Progenitor cell of endocrine pancreas (in vitro differentiated cells): ENCODE measurements at regions not wholly inside any gene's neighbourhood (a gene's known extent, or its start where the extent isn't known, plus 50 kb on each side); places are given as distances from the start of the nearest gene placed in this dataset.

Source experiments
- DNase-seq: peaks from one replicate; pipeline ENCODE4 v3.0.0; 2021; ENCODE audit warnings: low spot score; ENCODE audit not compliant: unreplicated experiment
- H3K27ac Mint-ChIP-seq: 2 replicates; pipeline ENCODE4 v1.8.0; 2021; ENCODE audit warnings: mild to moderate bottlenecking, moderate library complexity, mixed read lengths
- H3K27me3 Mint-ChIP-seq: 2 replicates; pipeline ENCODE4 v1.8.0; 2021; ENCODE audit warnings: mixed read lengths
- H3K36me3 Mint-ChIP-seq: 2 replicates; pipeline ENCODE4 v1.8.0; 2022; ENCODE audit warnings: mixed read lengths; ENCODE audit not compliant: insufficient read depth
- H3K4me1 Mint-ChIP-seq: 2 replicates; pipeline ENCODE4 v1.8.0; 2021; ENCODE audit warnings: low read depth, mixed read lengths
- H3K4me3 Mint-ChIP-seq: 2 replicates; pipeline ENCODE4 v1.8.0; 2021; ENCODE audit warnings: low read depth, mild to moderate bottlenecking, moderate library complexity, mixed read lengths
- H3K9me3 Mint-ChIP-seq: 2 replicates; pipeline ENCODE4 v1.8.0; 2021; ENCODE audit warnings: low read depth, mixed read lengths
- TF ChIP-seq, protein P1 (sequence below): fragments of 200-600 bp; sonication (generic); IDR thresholded peaks from one replicate; pipeline ENCODE4 v1.5.0; 2021; ENCODE audit warnings: antibody characterized with exemption, mild to moderate bottlenecking; ENCODE audit not compliant: unreplicated experiment

DNA sequence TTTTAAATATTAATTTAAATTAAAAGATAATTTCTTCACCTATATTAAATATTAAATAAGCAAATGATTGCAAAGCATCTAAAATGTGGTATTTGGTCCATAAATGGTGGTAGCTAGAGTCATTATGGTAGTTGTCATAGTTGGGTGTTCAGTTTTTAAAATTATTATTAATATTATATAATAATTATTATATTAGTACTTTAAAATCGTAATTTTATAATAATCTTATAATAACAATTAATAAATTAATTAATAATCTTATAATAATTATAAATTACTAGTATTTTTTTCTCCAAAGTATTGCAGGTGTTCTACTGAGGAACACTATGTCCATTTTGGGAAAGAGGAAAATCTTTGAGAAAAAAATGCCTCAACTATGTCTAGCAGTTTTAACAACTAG, 835.5 kb upstream of the GCFC2 start:
- Mint-ChIP-seq H3K4me1 (no peaks in the 10 kb centered on the region), H3K4me3 (no peak overlapping the region), H3K9me3 (no peaks in the 10 kb centered on the region), H3K27ac (no peak overlapping the region), H3K36me3 (no peaks in the 10 kb centered on the region), H3K27me3 (no peaks in the 10 kb centered on the region)
- DNase-seq: no peak
- TF ChIP-seq, protein P1, sequence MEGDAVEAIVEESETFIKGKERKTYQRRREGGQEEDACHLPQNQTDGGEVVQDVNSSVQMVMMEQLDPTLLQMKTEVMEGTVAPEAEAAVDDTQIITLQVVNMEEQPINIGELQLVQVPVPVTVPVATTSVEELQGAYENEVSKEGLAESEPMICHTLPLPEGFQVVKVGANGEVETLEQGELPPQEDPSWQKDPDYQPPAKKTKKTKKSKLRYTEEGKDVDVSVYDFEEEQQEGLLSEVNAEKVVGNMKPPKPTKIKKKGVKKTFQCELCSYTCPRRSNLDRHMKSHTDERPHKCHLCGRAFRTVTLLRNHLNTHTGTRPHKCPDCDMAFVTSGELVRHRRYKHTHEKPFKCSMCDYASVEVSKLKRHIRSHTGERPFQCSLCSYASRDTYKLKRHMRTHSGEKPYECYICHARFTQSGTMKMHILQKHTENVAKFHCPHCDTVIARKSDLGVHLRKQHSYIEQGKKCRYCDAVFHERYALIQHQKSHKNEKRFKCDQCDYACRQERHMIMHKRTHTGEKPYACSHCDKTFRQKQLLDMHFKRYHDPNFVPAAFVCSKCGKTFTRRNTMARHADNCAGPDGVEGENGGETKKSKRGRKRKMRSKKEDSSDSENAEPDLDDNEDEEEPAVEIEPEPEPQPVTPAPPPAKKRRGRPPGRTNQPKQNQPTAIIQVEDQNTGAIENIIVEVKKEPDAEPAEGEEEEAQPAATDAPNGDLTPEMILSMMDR: no peak

DNA sequence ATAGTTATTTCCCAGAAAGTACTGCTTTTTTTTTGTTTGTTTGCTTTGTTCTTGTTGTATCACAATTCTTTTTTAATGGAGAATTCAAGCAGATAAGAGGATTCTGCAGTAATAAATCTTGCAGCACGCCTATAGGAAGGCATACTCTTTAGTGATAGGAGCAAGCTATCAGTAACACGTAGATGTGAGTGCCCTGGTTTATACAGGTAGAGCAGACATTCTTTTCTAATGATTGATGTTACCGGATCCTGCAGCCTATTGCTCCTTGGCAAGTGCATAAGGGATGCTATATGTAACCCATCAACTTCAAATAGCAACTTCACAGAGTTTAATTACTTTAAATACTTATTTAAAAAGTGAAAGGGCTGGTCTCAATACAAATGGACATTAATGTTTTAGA, 834.2 kb upstream of the GCFC2 start:
- Mint-ChIP-seq H3K27me3 (no peaks in the 10 kb centered on the region), H3K36me3 (no peaks in the 10 kb centered on the region), H3K27ac (no peak overlapping the region), H3K4me1 (no peaks in the 10 kb centered on the region), H3K9me3 (no peaks in the 10 kb centered on the region), H3K4me3 (no peak overlapping the region)
- DNase-seq: no peak
- TF ChIP-seq, protein P1: no peak

DNA sequence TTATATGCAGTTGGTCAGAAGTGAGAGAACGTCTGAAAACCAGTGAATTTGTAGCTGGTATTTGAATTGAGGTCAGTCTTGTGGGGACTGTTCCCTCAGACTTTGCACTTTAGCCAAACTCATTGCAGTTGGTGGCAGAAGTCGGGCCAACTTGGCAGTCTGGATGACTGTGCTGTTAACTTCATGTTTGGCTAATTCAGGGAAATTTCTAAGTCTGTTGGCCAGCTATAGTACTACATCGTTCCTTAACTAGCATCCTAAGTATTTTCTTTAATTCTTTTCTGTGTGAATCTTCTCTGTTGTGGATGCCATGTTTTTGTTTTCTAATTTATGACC, 806.8 kb upstream of the GCFC2 start:
- Mint-ChIP-seq H3K9me3 (peaks cover 7% of the 10 kb centered on the region), H3K36me3 (no peaks in the 10 kb centered on the region)

DNA sequence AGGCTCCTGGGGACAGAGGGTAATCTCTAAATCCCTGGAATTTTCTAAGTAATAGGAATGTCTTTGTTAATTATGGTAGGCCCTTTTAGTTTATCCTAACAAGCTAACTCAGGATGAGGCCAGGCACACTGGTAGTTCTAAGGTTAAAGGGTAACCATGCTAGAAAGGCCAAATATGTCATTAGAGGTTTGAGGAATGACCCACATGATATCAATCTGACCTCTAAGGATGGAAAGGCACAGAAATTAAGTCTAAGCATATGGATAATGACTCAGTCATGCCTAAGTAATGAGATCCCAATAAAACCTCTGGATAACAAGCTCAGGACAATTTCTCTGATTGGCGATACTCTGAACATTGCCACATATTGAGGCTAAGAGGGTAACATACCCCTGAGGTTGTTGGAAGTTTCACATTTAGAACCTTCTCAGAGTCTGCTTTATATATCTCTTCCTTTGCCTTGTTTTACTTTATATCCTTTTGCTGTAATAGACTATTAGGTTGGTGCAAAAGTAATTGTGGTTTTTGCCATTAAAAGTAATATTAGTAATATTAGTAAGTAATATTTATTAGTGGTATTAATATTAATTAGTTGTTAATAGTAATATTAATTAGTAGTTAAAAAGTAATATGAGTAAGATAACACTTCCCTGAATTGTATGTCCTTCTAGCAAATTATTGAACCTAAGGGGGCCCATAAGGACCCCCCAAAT, 806.3 kb upstream of the GCFC2 start:
- H3K9me3 Mint-ChIP-seq: peaks cover 7% of the 10 kb centered on the region

More for the DNA sequence above, 806.8 kb upstream of the GCFC2 start:
- TF ChIP-seq, protein P1: no peak
- no peak for DNase-seq
- Mint-ChIP-seq H3K4me1 (no peaks in the 10 kb centered on the region), H3K4me3 (no peak overlapping the region), H3K27ac (no peak overlapping the region), H3K27me3 (no peaks in the 10 kb centered on the region)

DNA sequence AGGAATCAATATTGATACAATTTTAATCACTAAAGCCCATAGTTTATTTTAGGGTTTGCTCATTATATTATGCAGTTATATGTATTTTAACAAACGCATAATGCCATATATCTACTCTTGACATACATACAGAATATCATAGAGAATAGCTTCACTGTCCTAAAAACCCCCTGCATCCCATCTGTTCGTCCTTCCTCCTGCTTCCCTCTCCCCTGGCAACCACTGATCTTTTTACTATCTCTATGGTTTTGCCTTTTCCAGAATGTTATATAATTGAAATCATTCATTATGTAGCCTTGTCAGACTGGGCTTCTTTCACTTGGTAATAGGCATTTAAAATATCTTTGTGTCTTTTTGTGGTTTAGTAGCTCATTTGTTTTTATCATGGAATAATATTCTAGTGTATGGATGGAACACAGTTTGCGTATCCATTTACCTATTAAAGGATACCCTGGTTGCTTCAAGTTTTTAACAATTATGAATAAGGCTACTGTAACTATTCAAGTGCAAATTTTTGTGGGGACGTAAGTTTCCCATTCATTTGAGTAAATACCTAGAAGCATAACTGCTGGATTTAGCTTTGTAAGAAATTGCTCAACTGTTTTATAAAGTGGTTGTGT, 801.6 kb upstream of the GCFC2 start:
- H3K9me3 Mint-ChIP-seq: no peaks in the 10 kb centered on the region
- TF ChIP-seq, protein P1: no peak
- H3K4me1 Mint-ChIP-seq: no peaks in the 10 kb centered on the region
- no peak overlapping the region for H3K27ac Mint-ChIP-seq
- H3K36me3 Mint-ChIP-seq: no peaks in the 10 kb centered on the region
- no peak for DNase-seq
- H3K27me3 Mint-ChIP-seq: no peaks in the 10 kb centered on the region
- H3K4me3 Mint-ChIP-seq: no peak overlapping the region

More for the DNA sequence above, 806.3 kb upstream of the GCFC2 start:
- Mint-ChIP-seq H3K27ac (no peak overlapping the region), H3K27me3 (no peaks in the 10 kb centered on the region), H3K36me3 (no peaks in the 10 kb centered on the region), H3K4me1 (no peaks in the 10 kb centered on the region), H3K4me3 (no peak overlapping the region)
- TF ChIP-seq, protein P1: no peak
- no peak for DNase-seq
